Hepatocyte (in vitro differentiated cells): ENCODE measurements at regions not wholly inside any gene's neighbourhood (a gene's known extent, or its start where the extent isn't known, plus 50 kb on each side); places are given as distances from the start of the nearest gene placed in this dataset.

Experiments
- DNase-seq: peaks from one replicate; pipeline ENCODE4 v3.0.0-alpha.2; 2016; ENCODE audit warnings: low spot score
- H2AFZ ChIP-seq: fragments of 200-600 bp; sonication (generic); 2 replicates; pipeline ENCODE4 v1.6.0; 2016; ENCODE audit warnings: antibody characterized with exemption, mild to moderate bottlenecking
- H3K27ac ChIP-seq: fragments of 200-600 bp; sonication (generic); 2 replicates; pipeline ENCODE4 v1.5.1; 2016; ENCODE audit warnings: mild to moderate bottlenecking
- H3K27me3 ChIP-seq: fragments of 200-600 bp; sonication (generic); 2 replicates; pipeline ENCODE4 v1.6.1; 2016
- H3K36me3 ChIP-seq: fragments of 200-600 bp; sonication (generic); replicated peaks from 2 replicates; pipeline ENCODE4 v1.5.1; 2016; ENCODE audit warnings: low read depth; ENCODE audit not compliant: insufficient read depth
- H3K4me1 ChIP-seq: fragments of 200-600 bp; sonication (generic); 2 replicates; pipeline ENCODE4 v1.5.1; 2016; ENCODE audit warnings: mild to moderate bottlenecking, moderate library complexity; ENCODE audit not compliant: insufficient read depth
- H3K4me2 ChIP-seq: fragments of 200-600 bp; sonication (generic); 2 replicates; pipeline ENCODE4 v1.6.0; 2016
- H3K4me3 ChIP-seq: fragments of 200-600 bp; sonication (generic); 2 replicates; pipeline ENCODE4 v1.5.1; 2016; ENCODE audit warnings: mild to moderate bottlenecking
- H3K79me2 ChIP-seq: fragments of 200-600 bp; sonication (generic); 2 replicates; pipeline ENCODE4 v1.6.0; 2017; ENCODE audit warnings: mild to moderate bottlenecking
- H3K9me2 ChIP-seq: fragments of 200-600 bp; sonication (generic); replicated peaks from 2 replicates; pipeline ENCODE4 v1.6.0; 2017; ENCODE audit warnings: mild to moderate bottlenecking; ENCODE audit not compliant: insufficient read depth
- H3K9me3 ChIP-seq: fragments of 200-600 bp; sonication (generic); 2 replicates; pipeline ENCODE4 v1.5.1; 2016; ENCODE audit warnings: low read depth, mild to moderate bottlenecking
- H4K20me1 ChIP-seq: fragments of 200-600 bp; sonication (generic); 2 replicates; pipeline ENCODE4 v1.6.0; 2016; ENCODE audit warnings: mild to moderate bottlenecking; ENCODE audit not compliant: insufficient read depth, poor library complexity, severe bottlenecking
- EZH2 ChIP-seq: fragments of 200-600 bp; sonication (generic); IDR thresholded peaks from 2 replicates; pipeline ENCODE4 v1.6.1; 2016; ENCODE audit warnings: antibody characterized with exemption, mild to moderate bottlenecking, borderline replicate concordance
- EZH2phosphoT487 ChIP-seq: fragments of 200-600 bp; sonication (generic); IDR thresholded peaks from one replicate; pipeline ENCODE4 v1.6.1; 2018; ENCODE audit warnings: antibody characterized with exemption, mild to moderate bottlenecking, low read depth, moderate library complexity; ENCODE audit not compliant: unreplicated experiment, severe bottlenecking
- WGBS: methylation state at CpG from one replicate; pipeline ENCODE4 v1.1.6; 2016; ENCODE audit warnings: low lambda C conversion rate; ENCODE audit errors: missing lambda C conversion rate; 5-methylcytosine and 5-hydroxymethylcytosine counted together
- TF ChIP-seq, protein P1 (sequence below): fragments of 200-600 bp; sonication (generic); IDR thresholded peaks from 2 replicates; pipeline ENCODE4 v1.5.1; 2016; ENCODE audit warnings: antibody characterized with exemption, mild to moderate bottlenecking; ENCODE audit not compliant: poor library complexity

DNA sequence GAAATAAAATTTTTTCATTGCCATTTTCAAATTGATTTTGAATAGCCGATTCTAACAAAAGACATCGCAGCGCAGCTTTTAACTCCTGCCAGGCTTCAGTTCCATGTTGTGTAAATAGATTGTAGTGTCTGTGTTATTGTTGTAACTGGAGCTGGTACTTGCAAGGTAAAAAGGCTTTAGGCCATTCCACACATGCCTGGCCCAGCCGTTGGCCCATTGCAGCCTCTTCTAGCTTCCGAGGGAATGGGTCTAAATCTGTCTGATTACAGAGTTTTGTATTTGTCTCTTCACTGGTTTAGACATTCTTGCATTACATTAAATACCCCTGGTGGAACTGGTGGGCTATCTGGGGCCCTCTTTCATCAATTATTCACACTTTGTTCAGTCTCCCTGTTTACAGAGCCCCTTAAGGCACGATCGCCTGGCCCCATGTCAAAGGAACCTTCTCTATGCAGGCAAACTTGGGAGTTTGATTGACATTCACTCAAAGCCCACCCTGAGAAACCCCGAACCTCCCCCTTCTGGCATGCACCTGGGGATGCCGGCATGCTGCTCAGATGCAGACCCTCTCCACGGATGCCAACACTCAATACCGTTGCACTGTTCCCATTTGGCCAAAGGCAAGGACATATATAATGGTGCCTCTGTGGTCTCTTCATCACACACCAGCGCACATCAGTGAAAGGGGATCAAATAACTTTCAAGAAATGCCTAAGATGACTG lies 281.7 kb upstream of the IRX2 start:
- H3K4me1 ChIP-seq, result no peaks in the 10 kb centered on the region
- TF ChIP-seq, protein P1, sequence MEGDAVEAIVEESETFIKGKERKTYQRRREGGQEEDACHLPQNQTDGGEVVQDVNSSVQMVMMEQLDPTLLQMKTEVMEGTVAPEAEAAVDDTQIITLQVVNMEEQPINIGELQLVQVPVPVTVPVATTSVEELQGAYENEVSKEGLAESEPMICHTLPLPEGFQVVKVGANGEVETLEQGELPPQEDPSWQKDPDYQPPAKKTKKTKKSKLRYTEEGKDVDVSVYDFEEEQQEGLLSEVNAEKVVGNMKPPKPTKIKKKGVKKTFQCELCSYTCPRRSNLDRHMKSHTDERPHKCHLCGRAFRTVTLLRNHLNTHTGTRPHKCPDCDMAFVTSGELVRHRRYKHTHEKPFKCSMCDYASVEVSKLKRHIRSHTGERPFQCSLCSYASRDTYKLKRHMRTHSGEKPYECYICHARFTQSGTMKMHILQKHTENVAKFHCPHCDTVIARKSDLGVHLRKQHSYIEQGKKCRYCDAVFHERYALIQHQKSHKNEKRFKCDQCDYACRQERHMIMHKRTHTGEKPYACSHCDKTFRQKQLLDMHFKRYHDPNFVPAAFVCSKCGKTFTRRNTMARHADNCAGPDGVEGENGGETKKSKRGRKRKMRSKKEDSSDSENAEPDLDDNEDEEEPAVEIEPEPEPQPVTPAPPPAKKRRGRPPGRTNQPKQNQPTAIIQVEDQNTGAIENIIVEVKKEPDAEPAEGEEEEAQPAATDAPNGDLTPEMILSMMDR, result no peak
- no peak for TF ChIP-seq EZH2phosphoT487
- no peak for TF ChIP-seq EZH2
- no peaks in the 10 kb centered on the region for H3K79me2 ChIP-seq
- H2AFZ ChIP-seq, result no peak overlapping the region
- no peak overlapping the region for H3K27ac ChIP-seq
- H3K9me3 ChIP-seq, result no peaks in the 10 kb centered on the region
- no peak overlapping the region for H3K4me2 ChIP-seq
- H3K4me3 ChIP-seq, result no peak overlapping the region
- no peaks in the 10 kb centered on the region for H3K27me3 ChIP-seq
- H3K9me2 ChIP-seq, result no peaks in the 10 kb centered on the region
- 83% methylated on average over 12 of the region's 12 CpGs for WGBS
- no peaks in the 10 kb centered on the region for H4K20me1 ChIP-seq
- no peaks in the 10 kb centered on the region for H3K36me3 ChIP-seq
- DNase-seq, result no peak

DNA sequence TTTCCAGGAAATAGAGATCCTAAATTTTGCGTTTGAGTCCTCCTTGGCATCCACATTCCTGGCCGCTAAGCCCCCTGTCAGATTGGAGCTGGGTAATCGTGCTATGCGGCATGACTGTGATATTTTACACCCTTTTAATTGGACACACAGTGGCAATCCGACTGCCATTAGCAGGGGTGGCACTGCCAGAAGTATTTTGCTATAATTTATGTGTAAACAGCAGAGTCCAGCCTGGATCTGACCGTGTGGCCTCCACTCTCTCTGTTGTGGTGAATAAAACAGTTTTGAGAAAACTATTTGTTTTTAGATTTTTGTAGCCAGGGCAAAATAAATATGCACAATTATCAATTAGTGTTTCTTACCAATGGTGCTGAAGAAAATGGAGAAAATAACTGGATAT lies 281.0 kb upstream of the IRX2 start:
- Histone ChIP-seq H2AFZ (no peak overlapping the region), H3K4me2 (no peak overlapping the region), H4K20me1 (no peaks in the 10 kb centered on the region), H3K9me2 (no peaks in the 10 kb centered on the region), H3K79me2 (no peaks in the 10 kb centered on the region), H3K4me3 (no peak overlapping the region), H3K27ac (no peak overlapping the region), H3K4me1 (no peaks in the 10 kb centered on the region), H3K36me3 (no peaks in the 10 kb centered on the region), H3K27me3 (no peaks in the 10 kb centered on the region), H3K9me3 (no peaks in the 10 kb centered on the region)
- TF ChIP-seq, protein P1, result no peak
- TF ChIP-seq EZH2phosphoT487, result no peak
- no peak for TF ChIP-seq EZH2
- no peak for DNase-seq
- 81% methylated on average over 6 of the region's 6 CpGs for WGBS

DNA sequence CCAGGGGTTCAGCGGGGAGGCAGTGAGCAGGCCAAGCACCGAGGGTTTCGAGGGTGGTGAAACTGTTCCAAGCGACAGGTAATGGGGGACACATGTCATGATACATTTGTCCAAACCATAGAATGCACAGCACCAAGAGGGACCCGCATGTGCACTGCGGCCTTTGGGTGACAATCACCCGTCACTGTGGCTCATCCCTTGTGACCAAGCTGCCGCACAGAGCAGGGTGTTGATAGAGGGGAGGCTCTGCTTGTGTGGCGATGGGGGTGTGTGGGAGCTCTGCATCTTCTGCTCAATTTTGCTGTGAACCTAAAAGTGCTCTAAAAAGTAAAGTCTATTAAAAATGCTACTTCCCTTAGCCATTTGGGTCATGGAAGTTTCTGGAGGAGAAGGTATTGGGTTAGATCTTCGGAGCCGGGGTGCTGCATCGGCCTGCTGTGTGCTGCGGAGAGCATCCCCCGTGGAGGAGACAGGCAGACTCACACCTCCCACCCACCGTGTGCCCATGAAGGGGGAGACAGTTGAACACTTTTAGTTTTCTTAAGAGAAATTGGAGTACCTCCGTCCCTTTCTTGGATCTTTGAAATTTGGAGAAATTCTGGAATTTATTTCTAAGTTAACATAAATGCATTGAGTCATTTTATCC lies 280.4 kb upstream of the IRX2 start:
- H3K9me2 ChIP-seq, result no peaks in the 10 kb centered on the region
- TF ChIP-seq, protein P1, result no peak
- TF ChIP-seq EZH2 (no peak), EZH2phosphoT487 (no peak)
- H3K4me1 ChIP-seq, result no peaks in the 10 kb centered on the region
- no peak overlapping the region for H2AFZ ChIP-seq
- H3K36me3 ChIP-seq, result no peaks in the 10 kb centered on the region
- no peaks in the 10 kb centered on the region for H4K20me1 ChIP-seq
- no peak for DNase-seq
- H3K27me3 ChIP-seq, result no peaks in the 10 kb centered on the region
- H3K9me3 ChIP-seq, result no peaks in the 10 kb centered on the region
- H3K4me2 ChIP-seq, result no peak overlapping the region
- H3K4me3 ChIP-seq, result no peak overlapping the region
- no peaks in the 10 kb centered on the region for H3K79me2 ChIP-seq
- no peak overlapping the region for H3K27ac ChIP-seq
- 93% methylated on average over 16 of the region's 16 CpGs for WGBS
